AG10803 (cell line): ENCODE measurements at regions not wholly inside any gene's neighbourhood (a gene's known extent, or its start where the extent isn't known, plus 50 kb on each side); places are given as distances from the start of the nearest gene placed in this dataset.

Experiments
- DNase-seq: peaks from one replicate; pipeline ENCODE4 v3.0.0; 2010; ENCODE audit warnings: low read depth
- H3K4me3 ChIP-seq: 2 replicates; pipeline ENCODE4 v1.5.1; 2011; ENCODE audit warnings: mild to moderate bottlenecking, low read length, control low read depth
- CTCF ChIP-seq: conservative IDR thresholded peaks from 2 replicates; pipeline ENCODE4 v1.5.1; 2011; ENCODE audit warnings: mild to moderate bottlenecking, low read length, control low read depth, inconsistent platforms

GRCh38 chr12:66768293-66768692 lies 89.4 kb upstream of the GRIP1 start:
- no peak overlapping the region for H3K4me3 ChIP-seq
- no peak for TF ChIP-seq CTCF
- no peak for DNase-seq

- no peak overlapping the region for H3K4me3 ChIP-seq
- TF ChIP-seq CTCF, result no peak
- DNase-seq, result no peak
Observed at GRCh38 chr12:66774929-66775328, 96.1 kb upstream of the GRIP1 start.

- H3K4me3 ChIP-seq, result no peak overlapping the region
- no peak for DNase-seq
- TF ChIP-seq CTCF, result no peak
Observed at GRCh38 chr12:66775871-66776270, 97.0 kb upstream of the GRIP1 start.

GRCh38 chr12:66776974-66777373 lies 98.1 kb upstream of the GRIP1 start:
- H3K4me3 ChIP-seq, result no peak overlapping the region
- no peak for TF ChIP-seq CTCF
- DNase-seq, result no peak

- DNase-seq, result no peak
- H3K4me3 ChIP-seq, result no peak overlapping the region
- TF ChIP-seq CTCF, result no peak
Observed at GRCh38 chr12:66779466-66779865, 100.6 kb upstream of the GRIP1 start.

- TF ChIP-seq CTCF, result no peak
- no peak for DNase-seq
- no peak overlapping the region for H3K4me3 ChIP-seq
Observed at GRCh38 chr12:66786531-66787308, 107.8 kb upstream of the GRIP1 start.

- no peak for DNase-seq
- no peak overlapping the region for H3K4me3 ChIP-seq
- no peak for TF ChIP-seq CTCF
Observed at GRCh38 chr12:66799551-66799950, 120.7 kb upstream of the GRIP1 start.
